A673 (cell line): ENCODE measurements at regions not wholly inside any gene's neighbourhood (a gene's known extent, or its start where the extent isn't known, plus 50 kb on each side); places are given as distances from the start of the nearest gene placed in this dataset.

ENCODE experiments used
- BruUV-seq: library from RNA; stranded (reverse); fragments of 400-500 nt; replicated peaks from 2 replicates; lab custom pipeline; 2021; lab: Mats Ljungman, UMichigan
- CTCF ChIA-PET: fragments of 300-600 bp; sonication (Branson Sonifier 250); formaldehyde crosslinking; loops from one replicate; lab custom pipeline; 2022; ENCODE audit warnings: antibody characterized with exemption; lab: Charles Lee
- POLR2A ChIA-PET: fragments of 300-600 bp; sonication (Branson Sonifier 250); formaldehyde crosslinking; loops from one replicate; lab custom pipeline; 2022; ENCODE audit warnings: antibody characterized with exemption; ENCODE audit not compliant: low non-redundant PET; lab: Charles Lee
- DNase-seq: peaks from one replicate; pipeline ENCODE4 v3.0.0-alpha.2; 2015; ENCODE audit warnings: low spot score
- H3K27ac ChIP-seq: fragments of 200-600 bp; sonication (generic); 2 replicates; pipeline ENCODE4 v1.5.1; 2016; ENCODE audit warnings: mixed run types, low read depth, mild to moderate bottlenecking, mixed read lengths, antibody characterized with exemption, low read length; ENCODE audit not compliant: poor library complexity, severe bottlenecking
- H3K27me3 ChIP-seq: fragments of 200-600 bp; sonication (generic); replicated peaks from 2 replicates; pipeline ENCODE4 v1.6.1; 2017; ENCODE audit warnings: mixed run types, low read depth, mild to moderate bottlenecking, mixed read lengths, antibody characterized with exemption, low read length; ENCODE audit not compliant: insufficient read depth, poor library complexity
- H3K36me3 ChIP-seq: fragments of 200-600 bp; sonication (generic); 2 replicates; pipeline ENCODE4 v1.6.1; 2016; ENCODE audit warnings: mixed run types, mild to moderate bottlenecking, mixed read lengths, antibody characterized with exemption, low read length; ENCODE audit not compliant: insufficient read depth, poor library complexity, severe bottlenecking
- H3K4me1 ChIP-seq: fragments of 200-600 bp; sonication (generic); 2 replicates; pipeline ENCODE4 v1.6.1; 2017; ENCODE audit warnings: mixed run types, mild to moderate bottlenecking, mixed read lengths, antibody characterized with exemption, low read length; ENCODE audit not compliant: insufficient read depth, poor library complexity, severe bottlenecking
- H3K4me3 ChIP-seq: fragments of 200-600 bp; sonication (generic); 2 replicates; pipeline ENCODE4 v1.5.1; 2016; ENCODE audit warnings: low read depth, mixed run types, mild to moderate bottlenecking, mixed read lengths, low read length; ENCODE audit not compliant: poor library complexity, severe bottlenecking
- H3K9me3 ChIP-seq: fragments of 200-600 bp; sonication (generic); 2 replicates; pipeline ENCODE4 v1.6.1; 2016; ENCODE audit warnings: mixed run types, low read depth, mild to moderate bottlenecking, mixed read lengths, antibody characterized with exemption, low read length; ENCODE audit not compliant: poor library complexity, severe bottlenecking
- CTCF ChIP-seq: fragments of 300-800, 200-600 bp; sonication (generic); conservative IDR thresholded peaks from 2 replicates; pipeline ENCODE4 v1.5.1; 2017; ENCODE audit warnings: low read depth, mild to moderate bottlenecking, antibody characterized with exemption, low read length, moderate library complexity, mixed read lengths
- EZH2 ChIP-seq: fragments of 200-600 bp; sonication (generic); IDR thresholded peaks from 2 replicates; pipeline ENCODE4 v1.6.1; 2017; ENCODE audit warnings: borderline replicate concordance, low read depth, mild to moderate bottlenecking, mixed read lengths, antibody characterized with exemption, low read length; ENCODE audit not compliant: poor library complexity, severe bottlenecking
- intact Hi-C: fragments of 100-400 bp; cut with micrococcal nuclease; formaldehyde crosslinking; loops from one replicate; pipeline ENCODE4 v1.10.0; 2022; ENCODE audit not compliant: unreplicated experiment

DNA sequence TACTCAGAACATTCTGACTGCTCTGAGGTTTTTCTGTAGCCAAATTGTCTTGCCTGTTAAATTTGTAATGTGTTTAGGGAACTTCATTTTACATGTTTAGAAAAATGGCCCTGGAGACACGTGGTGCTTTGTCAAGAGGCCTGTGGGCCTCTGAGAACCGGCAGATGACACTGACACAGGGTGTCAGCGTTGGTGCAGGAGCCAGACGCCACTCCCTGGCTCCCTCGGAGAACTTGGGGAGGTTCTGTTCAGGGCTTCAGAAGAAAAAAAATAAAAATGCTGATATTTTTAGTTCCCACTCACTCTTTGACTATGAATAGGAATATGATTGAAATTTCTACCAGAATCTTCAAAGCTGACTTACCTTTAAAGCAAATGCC lies 190.9 kb upstream of the GATB start:
- intact Hi-C loops, result no loop called here
- DNase-seq, result no peak
- POLR2A ChIA-PET, result no interaction called here
- CTCF ChIA-PET, result no interaction called here
- H3K4me1 ChIP-seq, result no peaks in the 10 kb centered on the region
- H3K4me3 ChIP-seq, result no peak overlapping the region
- no peaks in the 10 kb centered on the region for H3K27me3 ChIP-seq
- H3K36me3 ChIP-seq, result no peaks in the 10 kb centered on the region
- no TSS peak for BruUV-seq
- peaks cover 7% of the 10 kb centered on the region for H3K9me3 ChIP-seq
- H3K27ac ChIP-seq, result no peak overlapping the region
- TF ChIP-seq EZH2, result no peak
- TF ChIP-seq CTCF, result no peak

DNA sequence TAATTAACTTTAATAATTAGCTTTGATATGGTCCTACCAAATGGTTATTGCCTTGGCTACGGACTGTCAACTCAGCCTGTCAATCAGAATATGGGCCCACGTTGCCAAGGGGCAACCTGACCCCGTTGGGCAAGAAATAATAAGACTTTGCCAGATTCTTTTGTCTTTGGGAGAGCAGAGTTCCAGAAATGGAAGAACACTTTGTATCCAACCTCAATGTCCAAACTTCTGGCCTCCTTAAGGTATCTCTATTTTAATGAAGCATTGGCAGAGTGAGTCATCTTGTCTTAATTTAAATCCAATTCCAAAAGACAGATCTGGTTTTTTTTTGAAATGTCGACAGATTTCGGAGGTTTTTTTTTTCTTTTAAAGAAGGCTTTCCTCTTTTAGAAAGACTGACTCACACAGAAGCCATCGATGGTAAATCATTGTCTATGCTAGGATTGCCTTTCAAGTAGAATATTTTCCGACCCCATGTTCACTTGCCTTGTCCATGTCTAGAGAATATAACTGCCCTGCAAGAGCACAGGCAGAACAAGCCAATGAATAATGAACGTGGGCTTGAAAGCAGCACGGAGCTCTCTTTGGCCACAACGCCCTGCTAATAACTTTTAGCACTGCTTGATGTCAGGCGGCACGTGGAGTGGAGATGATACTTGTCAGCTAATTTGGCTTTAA lies 190.3 kb upstream of the GATB start:
- no peak for TF ChIP-seq EZH2
- no peak overlapping the region for H3K27ac ChIP-seq
- no peaks in the 10 kb centered on the region for H3K27me3 ChIP-seq
- BruUV-seq, result no TSS peak
- DNase-seq, result no peak
- no peaks in the 10 kb centered on the region for H3K36me3 ChIP-seq
- peaks cover 9% of the 10 kb centered on the region for H3K9me3 ChIP-seq
- H3K4me3 ChIP-seq, result no peak overlapping the region
- intact Hi-C loops, result no loop called here
- ChIA-PET CTCF (no interaction called here), POLR2A (no interaction called here)
- H3K4me1 ChIP-seq, result no peaks in the 10 kb centered on the region

GRCh38 chr4:151948351-151949016 lies 187.7 kb upstream of the GATB start:
- CTCF ChIA-PET, result no interaction called here
- no TSS peak for BruUV-seq
- POLR2A ChIA-PET, result no interaction called here
- peaks cover 9% of the 10 kb centered on the region for H3K9me3 ChIP-seq
- no peak for DNase-seq
- H3K27ac ChIP-seq, result no peak overlapping the region
- intact Hi-C loops, result no loop called here
- H3K4me3 ChIP-seq, result no peak overlapping the region
- TF ChIP-seq CTCF (no peak), EZH2 (no peak)
- H3K27me3 ChIP-seq, result no peaks in the 10 kb centered on the region
- no peaks in the 10 kb centered on the region for H3K4me1 ChIP-seq
- H3K36me3 ChIP-seq, result no peaks in the 10 kb centered on the region

DNA sequence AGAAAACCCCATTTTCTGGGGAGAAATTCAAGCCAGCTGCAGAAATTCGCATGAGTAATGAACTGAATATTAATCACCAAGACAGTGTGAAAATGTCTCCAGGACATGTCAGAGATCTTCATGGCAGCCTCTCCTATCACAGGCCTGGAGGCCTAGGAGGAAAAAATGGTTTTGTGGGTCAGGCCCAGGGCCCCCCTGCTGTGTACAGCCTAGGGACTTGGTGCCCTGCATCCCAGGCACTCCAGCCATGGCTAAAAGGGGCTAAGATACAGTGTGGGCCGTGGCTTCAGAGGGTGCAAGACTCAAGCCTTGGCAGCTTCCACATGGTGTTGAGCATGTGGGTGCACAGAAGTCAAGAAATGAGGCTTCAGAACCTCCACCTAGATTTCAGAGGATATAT lies 185.9 kb upstream of the GATB start:
- intact Hi-C loops, result no loop called here
- H3K9me3 ChIP-seq, result peaks cover 9% of the 10 kb centered on the region
- TF ChIP-seq CTCF, result no peak
- TF ChIP-seq EZH2, result no peak
- no peaks in the 10 kb centered on the region for H3K4me1 ChIP-seq
- H3K4me3 ChIP-seq, result no peak overlapping the region
- ChIA-PET POLR2A (no interaction called here), CTCF (no interaction called here)
- H3K36me3 ChIP-seq, result no peaks in the 10 kb centered on the region
- BruUV-seq, result no TSS peak
- no peaks in the 10 kb centered on the region for H3K27me3 ChIP-seq
- no peak overlapping the region for H3K27ac ChIP-seq
- no peak for DNase-seq
